Activated CD8-positive, alpha-beta T cell treated with anti-CD3 and anti-CD28 coated beads for 36 hours (primary cell): ENCODE measurements at regions not wholly inside any gene's neighbourhood (a gene's known extent, or its start where the extent isn't known, plus 50 kb on each side); places are given as distances from the start of the nearest gene placed in this dataset.

ENCODE experiments used
- ATAC-seq: fragments of 200-7000 bp; cut with Tn5 transposase; one replicate; pipeline ENCODE4 v1.10.0; 2021; ENCODE audit warnings: mild to moderate bottlenecking, moderate library complexity
- CTCF ChIA-PET: fragments of 350-600 bp; sonication (Branson Sonifier 250); formaldehyde crosslinking; loops from one replicate; lab custom pipeline; 2021; ENCODE audit warnings: antibody characterized with exemption; lab: Charles Lee
- POLR2A ChIA-PET: fragments of 350-600 bp; sonication (Branson Sonifier 250); formaldehyde crosslinking; loops from one replicate; lab custom pipeline; 2021; ENCODE audit warnings: antibody characterized with exemption; lab: Charles Lee
- DNase-seq: peaks from one replicate; pipeline ENCODE4 v3.0.0-alpha.2; 2020
- H3K27ac Mint-ChIP-seq: one replicate; pipeline ENCODE4 v1.8.0; 2021; ENCODE audit warnings: mild to moderate bottlenecking, mixed read lengths
- H3K27me3 Mint-ChIP-seq: one replicate; pipeline ENCODE4 v1.8.0; 2021; ENCODE audit warnings: mixed read lengths
- H3K36me3 Mint-ChIP-seq: one replicate; pipeline ENCODE4 v1.8.0; 2021; ENCODE audit warnings: low read depth, mixed read lengths
- H3K4me1 Mint-ChIP-seq: one replicate; pipeline ENCODE4 v1.8.0; 2021; ENCODE audit warnings: low read depth, mixed read lengths
- H3K4me3 Mint-ChIP-seq: one replicate; pipeline ENCODE4 v1.8.0; 2021; ENCODE audit warnings: mild to moderate bottlenecking, moderate library complexity, mixed read lengths
- H3K9me3 Mint-ChIP-seq: one replicate; pipeline ENCODE4 v1.8.0; 2021; ENCODE audit warnings: mixed read lengths
- intact Hi-C: fragments of 100-400 bp; cut with micrococcal nuclease; formaldehyde crosslinking; loops from one replicate; pipeline ENCODE4 v1.10.0; 2022
- TF ChIP-seq, protein P1 (sequence below): fragments of 200-600 bp; IDR thresholded peaks from one replicate; pipeline ENCODE4 v1.8.0; 2022; ENCODE audit warnings: antibody characterized with exemption, mild to moderate bottlenecking

- Mint-ChIP-seq H3K4me1 (no peaks in the 10 kb centered on the region), H3K36me3 (no peaks in the 10 kb centered on the region), H3K27ac (no peak overlapping the region), H3K4me3 (no peak overlapping the region), H3K27me3 (no peaks in the 10 kb centered on the region), H3K9me3 (peaks cover 4% of the 10 kb centered on the region)
- intact Hi-C loops = no loop called here
- ATAC-seq (no peak), DNase-seq (no peak)
- ChIA-PET CTCF (no interaction called here), POLR2A (no interaction called here)
- TF ChIP-seq, protein P1, sequence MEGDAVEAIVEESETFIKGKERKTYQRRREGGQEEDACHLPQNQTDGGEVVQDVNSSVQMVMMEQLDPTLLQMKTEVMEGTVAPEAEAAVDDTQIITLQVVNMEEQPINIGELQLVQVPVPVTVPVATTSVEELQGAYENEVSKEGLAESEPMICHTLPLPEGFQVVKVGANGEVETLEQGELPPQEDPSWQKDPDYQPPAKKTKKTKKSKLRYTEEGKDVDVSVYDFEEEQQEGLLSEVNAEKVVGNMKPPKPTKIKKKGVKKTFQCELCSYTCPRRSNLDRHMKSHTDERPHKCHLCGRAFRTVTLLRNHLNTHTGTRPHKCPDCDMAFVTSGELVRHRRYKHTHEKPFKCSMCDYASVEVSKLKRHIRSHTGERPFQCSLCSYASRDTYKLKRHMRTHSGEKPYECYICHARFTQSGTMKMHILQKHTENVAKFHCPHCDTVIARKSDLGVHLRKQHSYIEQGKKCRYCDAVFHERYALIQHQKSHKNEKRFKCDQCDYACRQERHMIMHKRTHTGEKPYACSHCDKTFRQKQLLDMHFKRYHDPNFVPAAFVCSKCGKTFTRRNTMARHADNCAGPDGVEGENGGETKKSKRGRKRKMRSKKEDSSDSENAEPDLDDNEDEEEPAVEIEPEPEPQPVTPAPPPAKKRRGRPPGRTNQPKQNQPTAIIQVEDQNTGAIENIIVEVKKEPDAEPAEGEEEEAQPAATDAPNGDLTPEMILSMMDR = no peak
Observed at GRCh38 chr14:84432676-84433075, 1097.3 kb upstream of the FLRT2 start.

DNA sequence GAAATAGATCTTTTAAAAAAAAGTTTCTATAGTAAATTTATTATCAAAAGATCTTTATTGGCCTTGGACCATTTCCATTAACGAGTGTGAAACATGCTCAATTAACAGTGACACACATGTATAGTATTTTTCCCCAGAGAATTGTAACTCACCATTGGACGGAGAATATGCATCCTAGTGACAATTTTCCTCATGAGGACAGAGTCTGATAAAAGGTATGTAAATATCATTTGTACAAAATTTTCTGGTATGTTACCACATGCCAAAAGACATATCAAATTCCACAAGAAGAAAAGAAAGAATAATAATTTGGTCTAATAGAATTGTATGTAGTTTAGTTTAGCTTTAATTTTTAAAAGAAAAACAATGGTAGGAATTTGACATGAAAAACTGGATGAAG is 1096.0 kb upstream of the FLRT2 start:
- TF ChIP-seq, protein P1 = no peak
- no peak for ATAC-seq
- intact Hi-C loops = no loop called here
- Mint-ChIP-seq H3K27me3 (no peaks in the 10 kb centered on the region), H3K27ac (no peak overlapping the region), H3K4me1 (no peaks in the 10 kb centered on the region), H3K36me3 (no peaks in the 10 kb centered on the region), H3K4me3 (no peak overlapping the region), H3K9me3 (peaks cover 4% of the 10 kb centered on the region)
- POLR2A ChIA-PET = no interaction called here
- CTCF ChIA-PET = no interaction called here
- DNase-seq = no peak

- Mint-ChIP-seq H3K4me3 (no peak overlapping the region), H3K9me3 (peaks cover 4% of the 10 kb centered on the region), H3K4me1 (no peaks in the 10 kb centered on the region), H3K27ac (no peak overlapping the region), H3K36me3 (no peaks in the 10 kb centered on the region), H3K27me3 (no peaks in the 10 kb centered on the region)
- DNase-seq = no peak
- intact Hi-C loops = no loop called here
- POLR2A ChIA-PET = no interaction called here
- TF ChIP-seq, protein P1 = no peak
- CTCF ChIA-PET = no interaction called here
- ATAC-seq = no peak
Observed at GRCh38 chr14:84435820-84436324, 1094.1 kb upstream of the FLRT2 start.

GRCh38 chr14:84436528-84436927 is 1093.4 kb upstream of the FLRT2 start:
- H3K9me3 Mint-ChIP-seq = peaks cover 4% of the 10 kb centered on the region
- POLR2A ChIA-PET = no interaction called here
- no peak overlapping the region for H3K27ac Mint-ChIP-seq
- no peak for DNase-seq
- intact Hi-C loops = no loop called here
- CTCF ChIA-PET = no interaction called here
- H3K27me3 Mint-ChIP-seq = no peaks in the 10 kb centered on the region
- TF ChIP-seq, protein P1 = no peak
- ATAC-seq = no peak
- no peaks in the 10 kb centered on the region for H3K36me3 Mint-ChIP-seq
- no peaks in the 10 kb centered on the region for H3K4me1 Mint-ChIP-seq
- H3K4me3 Mint-ChIP-seq = no peak overlapping the region

GRCh38 chr14:84442521-84442920 is 1087.4 kb upstream of the FLRT2 start:
- CTCF ChIA-PET = interaction anchor here (1.6 kb wide), 1 partner anchor 14 kb away, joined by 3 read pairs; no protein-coding TSS in a partner anchor
- ATAC-seq = no peak
- H3K4me1 Mint-ChIP-seq = no peaks in the 10 kb centered on the region
- H3K27ac Mint-ChIP-seq = no peak overlapping the region
- peaks cover 11% of the 10 kb centered on the region for H3K9me3 Mint-ChIP-seq
- no peak overlapping the region for H3K4me3 Mint-ChIP-seq
- no peak for DNase-seq
- TF ChIP-seq, protein P1 = no peak
- intact Hi-C loops = no loop called here
- POLR2A ChIA-PET = no interaction called here
- no peaks in the 10 kb centered on the region for H3K27me3 Mint-ChIP-seq
- H3K36me3 Mint-ChIP-seq = no peaks in the 10 kb centered on the region
